Fibroblast of mammary gland (primary cell): ENCODE measurements at regions not wholly inside any gene's neighbourhood (a gene's known extent, or its start where the extent isn't known, plus 50 kb on each side); places are given as distances from the start of the nearest gene placed in this dataset.

Experiments
- DNase-seq: peaks from one replicate; pipeline ENCODE4 v3.0.0-alpha.2; 2010; ENCODE audit warnings: low read depth
- H3K4me3 ChIP-seq: 2 replicates; pipeline ENCODE4 v1.5.1; 2011; ENCODE audit warnings: low read depth, mild to moderate bottlenecking, low read length, moderate library complexity; ENCODE audit not compliant: control insufficient read depth
- TF ChIP-seq, protein P1 (sequence below): conservative IDR thresholded peaks from 2 replicates; pipeline ENCODE4 v1.5.1; 2011; ENCODE audit warnings: low read depth, low read length, inconsistent platforms; ENCODE audit not compliant: control insufficient read depth, insufficient read depth

DNA sequence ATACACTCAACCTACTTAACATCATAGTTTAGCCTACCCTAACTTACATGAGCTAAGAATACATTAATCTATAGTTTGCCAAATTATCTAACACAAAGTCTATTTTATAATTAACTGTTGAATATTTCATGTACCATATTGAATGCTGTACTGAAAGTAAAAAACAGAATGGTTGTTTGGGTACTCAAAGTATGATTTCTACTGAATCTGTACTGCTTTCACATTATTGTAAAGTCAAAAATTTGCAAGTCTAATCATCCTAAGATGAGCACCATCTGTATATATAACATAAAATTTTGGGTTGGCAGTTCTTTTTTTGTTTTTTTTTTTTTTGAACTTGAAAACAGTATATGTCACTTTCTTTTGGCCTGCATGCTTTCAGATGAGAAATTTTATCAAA is 1212.6 kb downstream of the SLITRK5 start:
- DNase-seq, result no peak
- TF ChIP-seq, protein P1, sequence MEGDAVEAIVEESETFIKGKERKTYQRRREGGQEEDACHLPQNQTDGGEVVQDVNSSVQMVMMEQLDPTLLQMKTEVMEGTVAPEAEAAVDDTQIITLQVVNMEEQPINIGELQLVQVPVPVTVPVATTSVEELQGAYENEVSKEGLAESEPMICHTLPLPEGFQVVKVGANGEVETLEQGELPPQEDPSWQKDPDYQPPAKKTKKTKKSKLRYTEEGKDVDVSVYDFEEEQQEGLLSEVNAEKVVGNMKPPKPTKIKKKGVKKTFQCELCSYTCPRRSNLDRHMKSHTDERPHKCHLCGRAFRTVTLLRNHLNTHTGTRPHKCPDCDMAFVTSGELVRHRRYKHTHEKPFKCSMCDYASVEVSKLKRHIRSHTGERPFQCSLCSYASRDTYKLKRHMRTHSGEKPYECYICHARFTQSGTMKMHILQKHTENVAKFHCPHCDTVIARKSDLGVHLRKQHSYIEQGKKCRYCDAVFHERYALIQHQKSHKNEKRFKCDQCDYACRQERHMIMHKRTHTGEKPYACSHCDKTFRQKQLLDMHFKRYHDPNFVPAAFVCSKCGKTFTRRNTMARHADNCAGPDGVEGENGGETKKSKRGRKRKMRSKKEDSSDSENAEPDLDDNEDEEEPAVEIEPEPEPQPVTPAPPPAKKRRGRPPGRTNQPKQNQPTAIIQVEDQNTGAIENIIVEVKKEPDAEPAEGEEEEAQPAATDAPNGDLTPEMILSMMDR, result no peak
- no peak overlapping the region for H3K4me3 ChIP-seq

DNA sequence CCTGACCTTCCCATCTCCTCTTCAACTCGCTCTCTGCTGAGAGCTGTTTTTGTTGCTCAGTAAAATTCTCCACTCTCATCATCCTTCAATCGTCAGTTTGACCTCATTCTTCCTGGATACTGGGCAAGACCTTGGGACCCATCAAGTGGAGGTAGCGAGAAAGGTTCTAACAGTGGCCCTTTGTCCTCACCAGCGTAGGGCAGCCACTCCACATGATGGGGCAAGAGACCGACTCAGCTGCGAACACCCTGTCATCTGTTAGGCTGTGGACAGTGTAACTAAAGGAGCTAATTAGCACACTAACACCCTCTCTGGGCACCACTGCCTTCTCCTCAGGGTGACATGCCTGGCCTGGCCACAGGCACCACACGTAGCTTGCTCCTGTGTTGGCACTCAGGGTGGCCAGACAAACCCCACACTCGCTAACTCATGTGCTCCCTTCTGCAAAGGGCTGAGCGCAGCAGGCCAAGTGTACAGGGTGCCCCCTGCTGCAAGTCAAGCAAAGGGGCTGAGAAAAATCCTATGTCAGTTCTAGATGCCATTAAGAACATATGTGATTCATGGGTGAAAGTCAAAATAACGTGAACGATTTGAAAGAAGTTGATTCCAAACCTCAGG is 1216.0 kb downstream of the SLITRK5 start:
- H3K4me3 ChIP-seq, result no peak overlapping the region
- no peak for DNase-seq
- TF ChIP-seq, protein P1, result no peak

DNA sequence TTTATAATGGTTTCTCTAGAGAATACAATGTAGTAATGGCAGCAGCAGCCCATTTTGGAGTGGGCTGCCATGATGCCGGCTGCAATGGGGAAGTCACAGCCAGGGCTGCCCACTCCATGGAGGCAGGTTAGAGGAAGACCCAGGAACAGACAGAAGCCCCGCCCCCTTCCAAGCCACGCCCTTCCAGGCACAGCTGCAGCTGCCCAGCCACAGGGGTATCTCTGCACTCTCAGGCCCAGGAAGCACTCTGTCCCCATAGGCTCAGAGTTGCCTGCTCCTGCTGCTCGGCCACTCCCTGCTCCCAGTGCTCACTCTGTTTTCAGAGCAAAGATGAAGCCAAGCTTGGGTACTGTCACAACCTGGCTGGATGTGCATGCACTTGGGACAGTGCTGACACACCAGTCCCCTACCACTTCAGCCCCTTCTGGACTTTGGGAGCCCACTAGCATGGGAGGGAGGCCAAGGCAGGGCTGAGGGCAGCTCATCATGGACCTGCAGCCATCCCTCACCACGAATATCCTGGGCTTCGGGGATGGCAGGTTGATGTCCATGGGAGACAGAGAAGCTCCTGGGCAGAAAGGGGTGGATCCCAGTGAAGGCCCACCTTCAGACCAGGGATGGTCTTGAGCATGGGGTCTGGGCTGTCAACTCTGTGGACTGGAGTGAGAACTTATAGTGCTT is 1224.2 kb downstream of the SLITRK5 start:
- no peak overlapping the region for H3K4me3 ChIP-seq
- no peak for DNase-seq
- TF ChIP-seq, protein P1, result no peak

DNA sequence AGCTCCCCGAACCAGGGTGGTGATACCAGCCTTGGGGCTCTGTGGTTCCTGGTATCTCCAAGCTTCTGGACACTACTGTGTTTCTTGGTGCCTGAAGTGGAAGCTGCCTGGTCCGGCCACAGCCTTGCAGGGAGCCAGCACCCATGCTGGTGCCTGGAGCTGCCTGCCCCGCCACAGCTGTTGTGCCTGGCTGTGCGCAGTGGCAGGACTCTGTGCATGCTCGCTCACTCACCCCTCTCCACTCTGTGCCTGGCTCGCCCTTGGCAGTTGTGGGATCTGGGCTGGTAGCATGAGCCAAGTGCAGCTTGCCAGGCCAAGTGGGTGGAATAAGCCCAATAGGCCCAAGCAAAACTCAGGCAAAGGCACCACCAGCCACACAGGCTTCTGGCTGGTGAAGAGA is 1225.3 kb downstream of the SLITRK5 start:
- TF ChIP-seq, protein P1, result no peak
- DNase-seq, result no peak
- no peak overlapping the region for H3K4me3 ChIP-seq

DNA sequence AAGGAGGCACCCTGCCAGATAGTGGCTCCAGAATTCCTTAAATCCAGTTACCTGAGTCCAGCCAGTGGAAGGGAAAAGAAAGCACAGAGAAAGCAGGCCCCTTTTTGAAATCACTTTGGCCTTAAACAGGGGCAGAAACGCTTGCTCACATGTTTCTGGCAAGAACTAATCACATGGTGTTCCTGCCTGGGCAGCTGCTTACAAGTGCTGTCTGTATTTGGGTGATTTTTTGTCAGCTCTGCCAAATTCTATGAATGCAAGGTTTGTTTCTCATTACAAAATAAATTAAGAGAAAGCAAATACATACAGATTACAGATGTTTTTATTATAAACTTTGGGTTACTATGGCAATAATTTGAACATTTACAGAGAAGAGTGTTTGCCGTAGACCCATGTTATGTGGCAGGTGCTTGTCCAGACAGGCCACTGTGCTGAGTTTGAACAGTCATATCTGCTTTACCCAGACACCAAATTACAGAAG is 1237.8 kb downstream of the SLITRK5 start:
- TF ChIP-seq, protein P1, result no peak
- no peak overlapping the region for H3K4me3 ChIP-seq
- no peak for DNase-seq

DNA sequence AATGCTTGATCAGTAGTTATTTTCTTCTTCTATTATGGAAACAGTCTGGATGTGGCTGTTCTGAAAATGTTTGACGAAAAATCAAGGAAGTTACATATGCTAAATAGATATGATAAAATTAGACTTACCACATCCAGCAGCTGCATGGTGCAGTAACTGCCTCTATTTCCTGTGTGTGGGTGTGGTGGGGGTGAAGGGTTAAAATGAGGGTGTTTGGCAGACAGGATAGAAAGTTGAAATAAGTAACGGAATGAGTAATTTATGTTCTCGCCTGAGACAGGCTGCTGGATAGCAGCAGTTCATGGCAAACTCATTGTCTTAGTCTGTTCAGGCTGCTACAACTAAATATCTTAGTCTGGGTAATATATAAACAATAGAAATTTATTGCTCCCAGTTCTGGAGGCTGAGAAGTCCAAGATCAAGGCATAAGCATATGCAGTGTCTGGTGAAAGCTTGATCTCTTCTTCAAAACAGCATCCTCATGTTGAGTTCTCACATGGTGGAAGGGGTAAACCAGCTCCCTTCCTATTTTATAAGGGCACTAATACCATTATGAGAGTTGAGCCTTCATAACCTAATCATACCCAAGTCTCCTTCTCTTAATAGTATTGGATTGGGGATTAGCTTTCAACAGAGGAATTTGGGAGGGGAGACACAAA is 1248.9 kb downstream of the SLITRK5 start:
- no peak overlapping the region for H3K4me3 ChIP-seq
- DNase-seq, result no peak
- TF ChIP-seq, protein P1, result no peak
